ENCODE measurements at regions not wholly inside any gene's neighbourhood (a gene's known extent, or its start where the extent isn't known, plus 50 kb on each side); places are given as distances from the start of the nearest gene placed in this dataset.
A peak's percentile ranks its signal among the peaks of the same experiment; 100 is the strongest.
"Not testable (repeated sequence)": the region's sequence is repeated elsewhere in the genome, so short reads cannot be mapped to it uniquely, and the experiment has no call there.

DNA sequence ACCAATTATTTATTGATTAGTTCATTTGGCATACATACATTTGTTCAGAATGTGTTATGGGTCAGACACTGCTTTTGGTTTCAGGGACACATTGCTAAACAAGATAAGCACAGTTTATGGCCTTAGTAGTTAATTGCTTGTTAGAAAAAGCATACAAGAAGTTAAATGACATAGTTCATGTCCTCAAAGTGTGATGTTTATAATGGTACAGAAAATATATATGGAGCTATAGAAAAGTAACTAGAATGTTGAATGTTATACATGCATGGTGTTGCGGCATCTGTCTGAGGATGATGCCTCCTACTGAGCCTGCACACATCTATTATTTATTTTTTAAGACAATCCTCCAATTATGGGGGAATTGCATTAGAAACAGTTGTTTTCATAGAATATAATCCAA, 1476.3 kb upstream of the PCDH7 start:
- DNase-seq (ENCODE audit: low read depth, low spot score) = no peak

DNA sequence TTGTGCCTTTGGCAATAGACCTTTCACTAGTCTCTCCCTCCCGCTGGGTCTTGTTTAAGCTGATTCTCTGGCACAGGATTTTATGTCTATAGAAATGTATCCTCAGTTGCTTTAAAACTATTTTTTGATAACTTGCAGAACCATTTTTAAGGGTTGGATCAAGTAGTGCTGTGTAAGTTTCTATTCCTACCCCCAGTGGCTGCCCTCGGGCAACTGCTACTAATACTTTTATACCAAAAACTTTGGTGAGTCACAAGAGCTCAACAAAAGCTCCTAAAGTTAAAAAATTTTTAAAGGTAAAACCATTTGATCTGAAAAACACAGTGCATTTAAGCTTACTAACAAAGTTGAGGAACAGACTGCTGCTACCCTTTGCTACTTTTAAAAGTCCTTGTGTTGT, 1460.6 kb upstream of the PCDH7 start:
- DNase-seq (ENCODE audit: low read depth, low spot score) = no peak

- no peak for DNase-seq (ENCODE audit: low read depth, low spot score)
Measured at GRCh38 chr4:29262986-29263385, 1457.2 kb upstream of the PCDH7 start.

DNA sequence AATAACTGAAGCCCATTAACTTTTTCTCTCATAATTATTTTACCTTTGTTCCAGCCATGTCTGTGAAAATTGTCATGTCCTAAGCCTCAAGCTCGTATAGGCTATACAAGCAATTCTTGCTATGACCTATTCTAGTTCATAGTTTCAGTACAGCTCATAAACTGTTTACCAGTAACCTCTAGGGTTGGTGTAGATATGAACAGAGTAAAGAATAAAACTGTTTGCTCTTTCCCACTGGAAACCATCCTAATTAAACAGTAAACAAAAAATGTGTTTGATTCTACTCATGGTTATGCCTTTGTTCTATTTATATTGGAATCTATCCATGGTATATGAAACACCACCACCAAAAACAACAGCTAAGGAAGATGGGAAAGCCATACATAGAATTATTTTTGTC, 1444.0 kb upstream of the PCDH7 start:
- DNase-seq (ENCODE audit: low read depth, low spot score) = no peak

- no peak for DNase-seq (ENCODE audit: low read depth, low spot score)
Measured at GRCh38 chr4:29277381-29277780, 1442.8 kb upstream of the PCDH7 start.

- peak; percentile 57 for DNase-seq (ENCODE audit: low read depth, low spot score)
Measured at GRCh38 chr4:29278585-29278984, 1441.6 kb upstream of the PCDH7 start.

DNA sequence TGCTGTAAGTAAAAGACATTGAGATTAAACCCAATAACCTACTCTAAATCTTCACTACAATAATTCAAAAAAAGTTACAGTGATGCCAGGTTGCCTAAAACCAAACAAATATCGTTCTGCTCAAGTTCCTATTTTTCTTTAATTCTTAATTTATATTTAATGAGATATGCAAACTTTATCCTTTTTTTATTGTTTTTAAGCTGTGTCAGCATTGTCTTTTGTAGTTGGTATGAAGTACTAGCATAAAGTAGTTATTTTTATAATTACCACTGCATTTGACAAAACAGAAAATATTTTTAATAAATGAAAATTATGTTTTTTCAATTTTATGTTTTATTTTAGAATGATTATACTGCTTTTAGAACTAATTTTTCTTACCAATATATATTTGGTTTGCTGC, 1431.1 kb upstream of the PCDH7 start:
- DNase-seq (ENCODE audit: low read depth, low spot score) = no peak

- no peak for DNase-seq (ENCODE audit: low read depth, low spot score)
Measured at GRCh38 chr4:29295280-29295679, 1424.9 kb upstream of the PCDH7 start.

GRCh38 chr4:29304595-29304994, 1415.6 kb upstream of the PCDH7 start:
- DNase-seq (ENCODE audit: low read depth, low spot score) = no peak

DNA sequence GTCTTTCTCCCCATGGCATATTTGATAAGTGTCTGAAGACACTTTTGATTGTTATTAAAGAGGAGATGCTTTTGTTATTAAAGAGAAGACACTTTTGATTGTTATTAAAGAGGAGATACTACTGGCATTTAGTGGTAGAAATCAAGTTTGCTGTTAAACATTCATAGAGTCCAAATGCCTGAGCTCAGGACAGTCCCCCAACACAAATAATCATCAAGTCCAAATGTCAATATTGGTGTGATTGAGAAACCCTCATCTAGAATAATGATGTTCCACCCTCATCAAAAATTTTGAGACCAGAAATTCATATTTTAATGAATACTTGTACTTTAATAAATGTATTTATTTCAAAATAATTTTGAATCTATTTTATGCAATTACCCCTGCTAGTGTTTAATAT, 1412.9 kb upstream of the PCDH7 start:
- no peak for DNase-seq (ENCODE audit: low read depth, low spot score)

- DNase-seq (ENCODE audit: low read depth, low spot score) = no peak
Measured at GRCh38 chr4:29307755-29308154, 1412.4 kb upstream of the PCDH7 start.

- DNase-seq (ENCODE audit: low read depth, low spot score) = peak; percentile 7
Measured at GRCh38 chr4:29309050-29309449, 1411.1 kb upstream of the PCDH7 start.

DNA sequence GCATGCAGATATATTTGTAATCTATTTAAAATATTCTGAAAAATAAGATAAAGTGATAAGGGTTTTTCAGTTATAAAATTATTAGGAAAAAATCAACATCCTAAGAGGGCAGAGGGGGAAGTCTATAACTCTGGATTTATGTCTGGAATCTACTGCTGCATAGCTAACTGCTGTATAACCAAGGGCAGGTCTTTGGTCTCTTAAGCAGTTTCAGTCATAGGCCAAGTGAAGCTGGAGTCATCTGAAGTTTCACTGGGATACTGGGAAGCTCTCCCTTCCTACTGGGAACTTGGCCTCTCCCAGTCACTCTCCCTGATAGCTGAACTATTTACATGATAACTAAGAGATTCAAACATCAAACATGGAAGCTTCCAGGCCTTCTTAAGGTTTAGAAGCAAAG, 1409.9 kb upstream of the PCDH7 start:
- no peak for DNase-seq (ENCODE audit: low read depth, low spot score)

DNA sequence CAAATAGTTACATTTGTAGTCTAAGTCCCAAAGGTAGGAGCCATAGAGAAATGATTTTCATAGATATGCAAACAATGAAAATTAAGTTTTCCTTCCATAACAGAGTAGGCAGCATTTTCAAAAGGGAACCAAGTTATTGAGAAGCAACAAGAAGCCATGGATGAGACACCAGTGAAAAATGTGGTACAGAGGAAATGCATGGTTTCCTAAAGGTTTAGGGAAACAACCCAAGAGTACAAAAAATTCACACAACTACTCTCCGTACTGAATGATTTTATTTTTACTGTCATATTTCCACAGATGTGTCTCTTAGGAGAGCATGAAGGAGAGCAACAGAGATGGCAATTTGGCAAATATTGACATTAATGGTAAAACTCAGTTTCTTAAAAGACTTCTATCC, 1408.9 kb upstream of the PCDH7 start:
- peak; percentile 33 for DNase-seq (ENCODE audit: low read depth, low spot score)

GRCh38 chr4:29319663-29320340, 1400.4 kb upstream of the PCDH7 start:
- no peak for DNase-seq (ENCODE audit: low read depth, low spot score)

- no peak for DNase-seq (ENCODE audit: low read depth, low spot score)
Measured at GRCh38 chr4:29320947-29321620, 1399.1 kb upstream of the PCDH7 start.

DNA sequence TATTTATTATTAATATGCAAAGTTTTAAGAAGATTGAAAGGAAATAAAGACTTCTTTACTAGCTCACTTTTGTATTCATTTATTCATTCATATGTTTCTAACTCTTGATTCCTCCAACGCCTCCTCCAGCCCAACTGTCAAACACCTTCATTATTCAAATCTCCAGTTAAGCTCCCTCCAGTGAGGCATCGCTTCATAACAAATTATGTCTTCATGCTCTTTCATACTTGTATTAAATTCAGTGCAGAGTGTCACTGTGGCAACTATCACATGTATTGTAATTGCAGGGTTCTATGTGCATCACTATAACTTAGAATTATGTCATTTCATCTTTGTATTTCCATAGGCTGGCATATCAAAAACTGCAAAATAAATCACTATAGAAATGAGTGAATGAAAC, 1394.2 kb upstream of the PCDH7 start:
- no peak for DNase-seq (ENCODE audit: low read depth, low spot score)

GRCh38 chr4:29326816-29327215, 1393.4 kb upstream of the PCDH7 start:
- peak; percentile 74 for DNase-seq (ENCODE audit: low read depth, low spot score)

DNA sequence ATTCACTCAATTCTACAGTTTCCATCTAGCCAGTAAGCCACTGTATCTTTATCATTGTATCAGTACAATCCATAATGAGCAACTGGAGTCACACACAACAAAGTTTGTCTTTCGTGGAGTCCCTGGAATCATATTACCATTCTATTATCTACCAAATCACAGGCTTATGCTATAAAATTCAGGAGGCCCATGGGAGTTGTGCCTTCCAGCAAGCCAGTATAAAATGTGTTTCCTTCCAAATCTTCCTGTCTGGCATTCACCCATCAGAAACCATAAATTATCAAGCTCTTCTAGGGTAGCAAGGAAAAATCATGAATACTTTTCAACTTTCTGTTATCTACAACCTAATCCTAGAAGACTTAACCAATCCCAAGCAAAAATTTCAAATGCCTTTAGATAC, 1383.3 kb upstream of the PCDH7 start:
- peak; percentile 30 for DNase-seq (ENCODE audit: low read depth, low spot score)

DNA sequence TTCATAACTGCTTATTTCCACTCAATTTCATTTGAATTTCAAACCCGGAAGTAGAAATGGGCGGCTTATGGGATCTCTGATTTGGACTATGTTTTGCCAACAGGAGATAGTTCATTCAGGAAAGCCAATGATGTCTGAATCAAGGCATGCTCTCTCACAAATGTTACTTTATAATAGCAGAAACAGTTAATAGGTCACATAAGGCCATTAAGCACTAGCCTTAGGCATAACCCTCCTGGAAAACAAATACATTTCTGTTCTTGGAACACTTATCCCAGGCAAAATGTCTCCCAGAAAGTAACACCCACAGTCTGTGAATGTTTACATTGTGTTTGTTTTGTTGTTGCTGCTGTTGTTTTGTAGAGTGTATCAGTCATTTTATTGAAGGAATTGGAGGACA, 1347.2 kb upstream of the PCDH7 start:
- DNase-seq (ENCODE audit: low read depth, low spot score) = no peak

DNA sequence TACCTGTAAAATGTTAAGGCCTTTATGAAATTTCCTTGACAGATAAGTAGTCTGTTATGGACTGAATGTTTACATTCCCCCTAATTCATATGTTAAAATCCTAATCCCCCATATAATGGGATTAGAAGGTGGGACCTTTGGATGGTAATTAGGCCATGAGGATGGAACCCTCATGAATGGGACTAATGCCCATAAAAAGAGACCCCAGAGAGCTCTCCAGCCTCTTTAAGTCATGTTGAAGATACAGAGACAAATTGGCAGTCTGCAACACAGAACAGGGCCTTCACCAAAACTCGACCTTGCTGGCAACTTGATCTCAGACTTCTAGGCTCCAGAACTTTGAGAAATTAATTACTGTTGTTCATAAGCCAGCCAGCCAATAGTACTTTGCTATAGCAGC, 1344.5 kb upstream of the PCDH7 start:
- DNase-seq (ENCODE audit: low read depth, low spot score) = no peak

DNA sequence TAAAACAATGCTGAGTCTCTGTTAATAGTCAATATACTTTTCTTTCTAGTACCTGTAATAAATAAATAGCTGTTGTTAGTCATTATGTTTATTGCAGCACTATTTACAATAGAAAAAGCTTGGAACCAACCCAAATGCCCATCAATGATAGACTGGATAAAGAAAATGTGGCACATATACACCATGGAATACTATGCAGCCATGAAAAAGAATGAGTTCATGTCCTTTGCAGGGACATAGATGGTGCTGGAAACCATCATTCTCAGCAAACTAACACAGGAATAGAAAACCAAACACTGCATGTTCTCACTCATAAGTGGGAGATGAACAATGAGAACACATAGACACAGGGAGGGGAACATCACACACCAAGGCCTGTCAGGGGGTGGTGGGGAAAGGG, 1341.9 kb upstream of the PCDH7 start:
- not testable (repeated sequence) for DNase-seq (ENCODE audit: low read depth, low spot score)

DNA sequence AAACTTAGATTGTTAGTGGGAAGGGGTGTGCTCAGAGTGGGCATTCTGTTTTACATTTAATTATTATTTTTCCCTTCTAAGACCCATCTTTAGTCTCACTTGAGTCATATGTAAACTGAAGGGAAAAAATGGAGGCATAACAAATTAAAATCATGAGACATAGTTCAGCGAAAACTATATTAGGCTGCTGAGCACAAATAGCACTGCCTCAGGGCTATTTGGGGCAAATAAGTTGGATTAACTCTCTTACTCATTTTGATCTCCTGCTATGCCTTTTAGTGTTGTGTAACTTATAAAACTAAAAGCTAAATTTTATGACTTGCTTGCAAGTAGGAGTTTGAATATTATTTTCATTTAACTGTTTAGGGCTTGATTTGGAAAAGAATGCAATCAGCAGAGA, 1329.2 kb upstream of the PCDH7 start:
- DNase-seq (ENCODE audit: low read depth, low spot score) = no peak

All from pulmonary artery endothelial cell (primary cell).